K562 (cell line): ENCODE measurements at regions not wholly inside any gene's neighbourhood (a gene's known extent, or its start where the extent isn't known, plus 50 kb on each side); places are given as distances from the start of the nearest gene placed in this dataset.

Experiments used
- ATAC-seq: fragments of 200-7000 bp; cut with Tn5 transposase; 3 replicates; pipeline ENCODE4 v1.9.1; 2020; ENCODE audit warnings: moderate library complexity
- BruUV-seq: library from RNA; stranded (reverse); fragments of 400-500 nt; replicated peaks from 2 replicates; lab custom pipeline; 2021; lab: Mats Ljungman, UMichigan
- CTCF ChIA-PET: fragments of 300-600 bp; formaldehyde crosslinking; extraction: SDS; loops from one replicate; lab custom pipeline; 2021; ENCODE audit warnings: low intra/inter-chr PET ratio; lab: Yijun Ruan, JAX
- POLR2A ChIA-PET: fragments of 300-600, 350-650 bp; sonication (Branson Sonifier 250); formaldehyde crosslinking; extraction: SDS; loops from one replicate; lab custom pipeline; 2021; ENCODE audit warnings: antibody characterized with exemption, inconsistent platforms; lab: Yijun Ruan, JAX
- DNase-seq, 4 experiments: peaks; one replicate each; pipeline versions ENCODE4 v3.0.0 to v3.0.0-alpha.2; 2011 to 2018; ENCODE audit warnings: low spot score in 3 of 4, mixed read lengths in 3 of 4; ENCODE audit errors: extremely low read depth in 1 of 4
- FAIRE-seq: peaks from 2 replicates; lab custom pipeline; 2011; peaks lifted over from hg19 to GRCh38; lab: Jason Lieb, UNC
- H2AFZ ChIP-seq: 2 replicates; pipeline ENCODE4 v1.6.0; 2011; ENCODE audit warnings: low read depth, low read length, control low read depth, inconsistent platforms
- H3K27ac ChIP-seq: fragments of 200-600 bp; 3 replicates; pipeline ENCODE4 v1.8.0; 2011; ENCODE audit warnings: low read depth, mild to moderate bottlenecking, control low read depth, inconsistent platforms, low read length, moderate library complexity, mixed read lengths; ENCODE audit errors: extremely low read depth
- H3K27me3 ChIP-seq, 2 experiments: fragments of 300-600 bp in 1 of 2; 2 replicates in 1 of 2; 3 replicates in 1 of 2; pipeline versions ENCODE4 v1.6.0 to v1.8.0; 2011; ENCODE audit warnings: inconsistent platforms in 2 of 2, low read length in 2 of 2, mild to moderate bottlenecking in 1 of 2, mixed read lengths in 1 of 2, moderate library complexity in 1 of 2; ENCODE audit not compliant: control insufficient read depth in 2 of 2, insufficient read depth in 2 of 2
- H3K36me3 ChIP-seq: fragments of 300-600 bp; 3 replicates; pipeline ENCODE4 v1.8.0; 2011; ENCODE audit warnings: mild to moderate bottlenecking, low read length, inconsistent platforms; ENCODE audit not compliant: control insufficient read depth, insufficient read depth
- H3K4me1 ChIP-seq, 2 experiments: fragments of 200-600 bp in 1 of 2; replicated peaks in 1 of 2; 2 replicates in 1 of 2; 3 replicates in 1 of 2; pipeline versions ENCODE4 v1.5.1 to v1.8.0; 2011; ENCODE audit warnings: inconsistent platforms in 2 of 2, low read length in 2 of 2, mild to moderate bottlenecking in 1 of 2, mixed read lengths in 1 of 2, moderate library complexity in 1 of 2; ENCODE audit not compliant: control insufficient read depth in 2 of 2, insufficient read depth in 2 of 2
- H3K4me2 ChIP-seq: 2 replicates; pipeline ENCODE4 v1.6.1; 2011; ENCODE audit warnings: low read length, control low read depth, inconsistent platforms, mixed read lengths; ENCODE audit not compliant: insufficient read depth
- H3K4me3 ChIP-seq: fragments of 200-600 bp; sonication (generic), shearing (Covaris generic); 2 replicates; pipeline ENCODE4 v1.5.1; 2016; ENCODE audit warnings: control low read depth, inconsistent platforms
- H3K79me2 ChIP-seq: fragments of 200-600 bp; 3 replicates; pipeline ENCODE4 v1.8.0; 2011; ENCODE audit warnings: low read length, inconsistent platforms; ENCODE audit not compliant: control insufficient read depth, insufficient read depth
- H3K9ac ChIP-seq, 2 experiments: 2 replicates each; pipeline versions ENCODE4 v1.6.0 to v1.6.1; 2011; ENCODE audit warnings: low read depth in 2 of 2, low read length in 2 of 2, control low read depth in 1 of 2, inconsistent platforms in 1 of 2, mild to moderate bottlenecking in 1 of 2, mixed read lengths in 1 of 2; ENCODE audit not compliant: insufficient read depth in 1 of 2
- H3K9me1 ChIP-seq: one replicate; pipeline ENCODE4 v1.6.0; 2011; ENCODE audit warnings: inconsistent platforms, mild to moderate bottlenecking, low read length, moderate library complexity; ENCODE audit not compliant: control insufficient read depth, insufficient read depth
- H3K9me3 ChIP-seq: replicated peaks from 2 replicates; pipeline ENCODE4 v1.5.1; 2011; ENCODE audit warnings: low read depth, low read length, inconsistent platforms; ENCODE audit not compliant: control insufficient read depth, insufficient read depth
- H4K20me1 ChIP-seq: replicated peaks from 2 replicates; pipeline ENCODE4 v1.6.1; 2011; ENCODE audit warnings: low read length, inconsistent platforms, mixed read lengths; ENCODE audit not compliant: control insufficient read depth, insufficient read depth
- ARID3B ChIP-seq: fragments of 250-450 bp; sonication (Bioruptor Pico); IDR thresholded peaks from 2 replicates; pipeline ENCODE4 v1.4.0; 2020; ENCODE audit warnings: borderline replicate concordance
- BCL6 ChIP-seq: fragments of 250-450 bp; sonication (Bioruptor Pico); IDR thresholded peaks from 2 replicates; pipeline ENCODE4 v1.4.0; 2020
- MEF2D ChIP-seq: conservative IDR thresholded peaks from 2 replicates; pipeline ENCODE4 v1.6.1; 2016; ENCODE audit warnings: low read depth, missing genetic modification characterization, missing compliant biosample characterization
- MYC ChIP-seq, 2 experiments: fragments of 250-450 bp in 1 of 2; sonication (Bioruptor Pico) in 1 of 2; IDR thresholded peaks; 2 replicates each; pipeline versions ENCODE4 v1.5.1 to v1.6.1; 2012 to 2021; ENCODE audit warnings: low read depth in 2 of 2, borderline replicate concordance in 1 of 2, improper control_type of control experiment in 1 of 2, low read length in 1 of 2, mild to moderate bottlenecking in 1 of 2, moderate library complexity in 1 of 2
- NCOR1 ChIP-seq: fragments of 450-650 bp; IDR thresholded peaks from 2 replicates; pipeline ENCODE4 v1.6.1; 2016; ENCODE audit warnings: mild to moderate bottlenecking, moderate library complexity
- SMAD4 ChIP-seq: fragments of 250-450 bp; sonication (Bioruptor Pico); conservative IDR thresholded peaks from 2 replicates; pipeline ENCODE4 v1.8.0; 2021; ENCODE audit warnings: inconsistent platforms, mild to moderate bottlenecking, moderate library complexity
- SRSF3 ChIP-seq: fragments of 200-400 bp; formaldehyde crosslinking; IDR thresholded peaks from 2 replicates; pipeline ENCODE4 v1.6.1; 2016; ENCODE audit warnings: mild to moderate bottlenecking, low read length, moderate library complexity; ENCODE audit not compliant: insufficient read depth
- ZBTB12 ChIP-seq: fragments of 250-450 bp; sonication (Bioruptor Pico); IDR thresholded peaks from 2 replicates; pipeline ENCODE4 v1.4.0; 2020
- ZNF717 ChIP-seq: fragments of 250-450 bp; sonication (Bioruptor Pico); IDR thresholded peaks from 2 replicates; pipeline ENCODE4 v1.5.0; 2021
- WGBS: fragments of 100-300 bp; shearing (Covaris generic); methylation state at CpG from one replicate; pipeline ENCODE4 v1.1.6; 2016; ENCODE audit warnings: low coverage, mixed read lengths; ENCODE audit not compliant: insufficient coverage; ENCODE audit errors: missing lambda C conversion rate; 5-methylcytosine and 5-hydroxymethylcytosine counted together
- in situ Hi-C: fragments of 300-500 bp; cut with MboI; formaldehyde crosslinking; loops from 4 replicates; pipeline ENCODE4 v1.15.0; 2018; ENCODE audit warnings: inconsistent platforms, mixed read lengths
- intact Hi-C: fragments of 100-400 bp; cut with micrococcal nuclease; formaldehyde crosslinking; loops from 2 replicates; pipeline ENCODE4 v1.14.2; 2022
- TF ChIP-seq, protein P1 (sequence below): fragments of 250-450 bp; sonication (Bioruptor Pico); IDR thresholded peaks from 2 replicates; pipeline ENCODE4 v1.4.0; 2020; ENCODE audit warnings: mild to moderate bottlenecking, moderate library complexity, borderline replicate concordance

DNA sequence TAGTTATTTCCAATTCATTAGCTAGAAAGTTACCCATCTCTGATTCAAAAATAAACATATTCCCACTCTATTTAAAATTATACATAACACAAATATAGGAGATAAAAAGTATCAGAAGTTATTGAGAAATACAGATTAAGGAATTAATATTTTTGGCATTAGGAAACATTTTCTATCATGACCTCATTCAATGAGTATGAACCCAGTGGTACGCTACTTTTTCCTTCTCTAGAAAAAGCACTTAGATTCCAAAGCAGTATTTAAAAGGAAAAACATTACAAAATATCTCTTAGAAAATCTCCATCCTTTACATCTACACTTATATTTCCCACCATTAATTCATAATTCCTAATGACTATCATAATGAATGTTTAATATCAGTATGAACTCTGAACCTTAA is 240.6 kb upstream of the GNAI1 start:
- Histone ChIP-seq H3K4me2 (no peak overlapping the region), H3K4me3 (no peak overlapping the region), H3K79me2 (no peaks in the 10 kb centered on the region), H3K27me3 (no peaks in the 10 kb centered on the region), H3K9me1 (no peaks in the 10 kb centered on the region), H3K27ac (no peak overlapping the region), H2AFZ (no peak overlapping the region), H3K36me3 (no peaks in the 10 kb centered on the region), H3K9ac (no peak overlapping the region), H3K9me3 (no peaks in the 10 kb centered on the region), H4K20me1 (no peaks in the 10 kb centered on the region), H3K4me1 (no peaks in the 10 kb centered on the region)
- 0% methylated on average over 1 of the region's 1 CpG for WGBS
- no peak for FAIRE-seq
- ChIA-PET POLR2A (no interaction called here), CTCF (no interaction called here)
- intact Hi-C loops = no loop called here
- ATAC-seq = no peak
- BruUV-seq = no TSS peak
- TF ChIP-seq ARID3B (no peak), ZNF717 (CRISPR knock-in tag) (no peak), SRSF3 (no peak), BCL6 (CRISPR knock-in tag) (no peak), MEF2D (tag) (no peak), MYC (IDR thresholded peaks at IDR 0.05; ENCODE audit: low read depth, low read length) (no peak), MYC (CRISPR knock-in tag; IDR thresholded peaks at IDR 0.05; ENCODE audit: borderline replicate concordance, low read depth) (no peak), SMAD4 (no peak), ZBTB12 (CRISPR knock-in tag) (no peak), NCOR1 (no peak)
- TF ChIP-seq, protein P1, sequence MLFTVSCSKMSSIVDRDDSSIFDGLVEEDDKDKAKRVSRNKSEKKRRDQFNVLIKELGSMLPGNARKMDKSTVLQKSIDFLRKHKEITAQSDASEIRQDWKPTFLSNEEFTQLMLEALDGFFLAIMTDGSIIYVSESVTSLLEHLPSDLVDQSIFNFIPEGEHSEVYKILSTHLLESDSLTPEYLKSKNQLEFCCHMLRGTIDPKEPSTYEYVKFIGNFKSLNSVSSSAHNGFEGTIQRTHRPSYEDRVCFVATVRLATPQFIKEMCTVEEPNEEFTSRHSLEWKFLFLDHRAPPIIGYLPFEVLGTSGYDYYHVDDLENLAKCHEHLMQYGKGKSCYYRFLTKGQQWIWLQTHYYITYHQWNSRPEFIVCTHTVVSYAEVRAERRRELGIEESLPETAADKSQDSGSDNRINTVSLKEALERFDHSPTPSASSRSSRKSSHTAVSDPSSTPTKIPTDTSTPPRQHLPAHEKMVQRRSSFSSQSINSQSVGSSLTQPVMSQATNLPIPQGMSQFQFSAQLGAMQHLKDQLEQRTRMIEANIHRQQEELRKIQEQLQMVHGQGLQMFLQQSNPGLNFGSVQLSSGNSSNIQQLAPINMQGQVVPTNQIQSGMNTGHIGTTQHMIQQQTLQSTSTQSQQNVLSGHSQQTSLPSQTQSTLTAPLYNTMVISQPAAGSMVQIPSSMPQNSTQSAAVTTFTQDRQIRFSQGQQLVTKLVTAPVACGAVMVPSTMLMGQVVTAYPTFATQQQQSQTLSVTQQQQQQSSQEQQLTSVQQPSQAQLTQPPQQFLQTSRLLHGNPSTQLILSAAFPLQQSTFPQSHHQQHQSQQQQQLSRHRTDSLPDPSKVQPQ (CRISPR knock-in tag) = no peak
- DNase-seq = no peak
- in situ Hi-C loops = no loop called here
